Thyroid gland (tissue), 4 donors: ENCODE measurements at regions not wholly inside any gene's neighbourhood (a gene's known extent, or its start where the extent isn't known, plus 50 kb on each side); places are given as distances from the start of the nearest gene placed in this dataset.

Experiments used
- CTCF ChIP-seq, 6 experiments: fragments of 200-600 bp in 3 of 6; fragments of 450-650 bp in 3 of 6; sonication (generic) in 3 of 6; IDR thresholded peaks; one replicate each; pipeline ENCODE4 v1.5.1; 2016 to 2019; ENCODE audit warnings: antibody characterized with exemption in 6 of 6, mild to moderate bottlenecking in 2 of 6, inconsistent platforms in 1 of 6, moderate library complexity in 1 of 6
- POLR2A ChIP-seq, 2 donors: fragments of 450-650 bp; IDR thresholded peaks; one replicate each; pipeline ENCODE4 v1.6.1; 2017; ENCODE audit warnings: antibody characterized with exemption in 2 of 2, mild to moderate bottlenecking in 2 of 2, moderate library complexity in 1 of 2

GRCh38 chr2:22055784-22056620, 932.2 kb downstream of the TDRD15 start:
- TF ChIP-seq CTCF (IDR thresholded peaks at IDR 0.05) (no peak), POLR2A (IDR thresholded peaks at IDR 0.05) (no peak)
